ENCODE measurements at regions not wholly inside any gene's neighbourhood (a gene's known extent, or its start where the extent isn't known, plus 50 kb on each side); places are given as distances from the start of the nearest gene placed in this dataset.
"Not testable (repeated sequence)": the region's sequence is repeated elsewhere in the genome, so short reads cannot be mapped to it uniquely, and the experiment has no call there.

DNA sequence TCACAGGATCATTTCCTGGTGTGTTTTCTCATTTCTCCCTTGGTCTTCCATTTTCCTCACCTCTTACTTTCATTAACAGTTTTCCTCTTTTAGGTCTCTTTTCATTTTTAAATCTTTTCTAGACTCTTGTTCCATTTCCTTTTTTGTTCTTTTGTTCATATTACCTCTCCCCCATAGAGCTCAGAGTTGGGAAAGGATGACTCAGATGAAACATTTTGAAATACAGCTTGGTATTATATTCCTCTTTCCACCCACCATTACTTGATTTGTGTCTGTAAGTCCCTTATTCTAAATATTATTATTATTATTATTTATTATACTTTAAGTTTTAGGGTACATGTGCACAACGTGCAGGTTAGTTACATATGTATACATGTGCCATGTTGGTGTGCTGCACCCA lies 153.1 kb downstream of the VGLL3 start:
- Histone ChIP-seq H3K9ac (ENCODE audit: low read length) (no peak overlapping the region), H3K27ac (ENCODE audit: low read length) (no peak overlapping the region), H3F3A (ENCODE audit: insufficient read depth, low read length) (no peaks in the 10 kb centered on the region), H3K4me1 (ENCODE audit: low read length) (no peaks in the 10 kb centered on the region), H3K4me3 (ENCODE audit: low read length) (no peak overlapping the region), H3K79me2 (ENCODE audit: low read length) (no peaks in the 10 kb centered on the region), H3K4me2 (ENCODE audit: low read depth, low read length) (no peak overlapping the region), H3K9me2 (replicated peaks; ENCODE audit: insufficient read depth, low read length) (no peaks in the 10 kb centered on the region), H4K20me1 (ENCODE audit: insufficient read depth, low read length) (no peaks in the 10 kb centered on the region), H3K9me3 (replicated peaks; ENCODE audit: insufficient read depth, low read length) (no peaks in the 10 kb centered on the region), H3K36me3 (replicated peaks; ENCODE audit: insufficient read depth, low read length) (no peaks in the 10 kb centered on the region), H2AFZ (ENCODE audit: low read length) (no peak overlapping the region), H3K27me3 (replicated peaks; ENCODE audit: insufficient read depth, low read length) (no peaks in the 10 kb centered on the region)
- DNase-seq = no peak
- TF ChIP-seq, protein P1, sequence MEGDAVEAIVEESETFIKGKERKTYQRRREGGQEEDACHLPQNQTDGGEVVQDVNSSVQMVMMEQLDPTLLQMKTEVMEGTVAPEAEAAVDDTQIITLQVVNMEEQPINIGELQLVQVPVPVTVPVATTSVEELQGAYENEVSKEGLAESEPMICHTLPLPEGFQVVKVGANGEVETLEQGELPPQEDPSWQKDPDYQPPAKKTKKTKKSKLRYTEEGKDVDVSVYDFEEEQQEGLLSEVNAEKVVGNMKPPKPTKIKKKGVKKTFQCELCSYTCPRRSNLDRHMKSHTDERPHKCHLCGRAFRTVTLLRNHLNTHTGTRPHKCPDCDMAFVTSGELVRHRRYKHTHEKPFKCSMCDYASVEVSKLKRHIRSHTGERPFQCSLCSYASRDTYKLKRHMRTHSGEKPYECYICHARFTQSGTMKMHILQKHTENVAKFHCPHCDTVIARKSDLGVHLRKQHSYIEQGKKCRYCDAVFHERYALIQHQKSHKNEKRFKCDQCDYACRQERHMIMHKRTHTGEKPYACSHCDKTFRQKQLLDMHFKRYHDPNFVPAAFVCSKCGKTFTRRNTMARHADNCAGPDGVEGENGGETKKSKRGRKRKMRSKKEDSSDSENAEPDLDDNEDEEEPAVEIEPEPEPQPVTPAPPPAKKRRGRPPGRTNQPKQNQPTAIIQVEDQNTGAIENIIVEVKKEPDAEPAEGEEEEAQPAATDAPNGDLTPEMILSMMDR (IDR thresholded peaks at IDR 0.05; ENCODE audit: low read length) = no peak
- no peak for TF ChIP-seq EZH2 (optimal IDR thresholded peaks at IDR 0.05; ENCODE audit: low read depth, low read length)
- TF ChIP-seq EZH2phosphoT487 (IDR thresholded peaks at IDR 0.05; ENCODE audit: low read length) = no peak

GRCh38 chr3:86830566-86830965 lies 160.4 kb downstream of the VGLL3 start:
- H3K27ac ChIP-seq (ENCODE audit: low read length) = no peak overlapping the region
- no peaks in the 10 kb centered on the region for H3K79me2 ChIP-seq (ENCODE audit: low read length)
- H3K36me3 ChIP-seq (replicated peaks; ENCODE audit: insufficient read depth, low read length) = no peaks in the 10 kb centered on the region
- no peak overlapping the region for H3K4me2 ChIP-seq (ENCODE audit: low read depth, low read length)
- no peaks in the 10 kb centered on the region for H3K9me3 ChIP-seq (replicated peaks; ENCODE audit: insufficient read depth, low read length)
- H2AFZ ChIP-seq (ENCODE audit: low read length) = no peak overlapping the region
- H3K9me2 ChIP-seq (replicated peaks; ENCODE audit: insufficient read depth, low read length) = no peaks in the 10 kb centered on the region
- no peak overlapping the region for H3K9ac ChIP-seq (ENCODE audit: low read length)
- DNase-seq = no peak
- TF ChIP-seq EZH2 (optimal IDR thresholded peaks at IDR 0.05; ENCODE audit: low read depth, low read length) = no peak
- TF ChIP-seq, protein P1 (IDR thresholded peaks at IDR 0.05; ENCODE audit: low read length) = no peak
- no peak for TF ChIP-seq EZH2phosphoT487 (IDR thresholded peaks at IDR 0.05; ENCODE audit: low read length)
- no peaks in the 10 kb centered on the region for H4K20me1 ChIP-seq (ENCODE audit: insufficient read depth, low read length)
- no peaks in the 10 kb centered on the region for H3F3A ChIP-seq (ENCODE audit: insufficient read depth, low read length)
- no peaks in the 10 kb centered on the region for H3K27me3 ChIP-seq (replicated peaks; ENCODE audit: insufficient read depth, low read length)
- no peaks in the 10 kb centered on the region for H3K4me1 ChIP-seq (ENCODE audit: low read length)
- H3K4me3 ChIP-seq (ENCODE audit: low read length) = no peak overlapping the region

DNA sequence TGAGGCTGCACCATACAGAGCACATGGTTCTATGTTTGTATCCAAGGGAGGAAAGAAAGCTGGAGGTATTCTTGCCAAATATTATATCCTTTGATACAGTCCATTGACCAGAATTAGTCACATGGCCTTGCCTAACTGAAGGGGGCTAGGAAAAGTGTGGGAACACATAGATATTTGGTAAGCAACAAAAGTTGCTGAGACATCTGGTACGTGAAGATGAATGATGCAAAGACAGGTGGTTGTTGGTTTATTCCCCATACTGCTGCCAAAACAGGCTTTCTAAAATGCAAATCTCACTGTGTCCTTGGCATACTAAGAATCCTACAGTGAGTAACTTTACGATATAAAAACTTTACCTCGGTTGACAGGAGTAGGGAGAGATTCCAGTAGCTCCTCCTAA lies 162.2 kb downstream of the VGLL3 start:
- no peak overlapping the region for H3K27ac ChIP-seq (ENCODE audit: low read length)
- H4K20me1 ChIP-seq (ENCODE audit: insufficient read depth, low read length) = no peaks in the 10 kb centered on the region
- H3K9me2 ChIP-seq (replicated peaks; ENCODE audit: insufficient read depth, low read length) = no peaks in the 10 kb centered on the region
- H3K9ac ChIP-seq (ENCODE audit: low read length) = no peak overlapping the region
- H3K27me3 ChIP-seq (replicated peaks; ENCODE audit: insufficient read depth, low read length) = no peaks in the 10 kb centered on the region
- H3K36me3 ChIP-seq (replicated peaks; ENCODE audit: insufficient read depth, low read length) = no peaks in the 10 kb centered on the region
- TF ChIP-seq EZH2 (optimal IDR thresholded peaks at IDR 0.05; ENCODE audit: low read depth, low read length) (no peak), EZH2phosphoT487 (IDR thresholded peaks at IDR 0.05; ENCODE audit: low read length) (no peak)
- TF ChIP-seq, protein P1 (IDR thresholded peaks at IDR 0.05; ENCODE audit: low read length) = no peak
- no peak overlapping the region for H2AFZ ChIP-seq (ENCODE audit: low read length)
- DNase-seq = no peak
- H3F3A ChIP-seq (ENCODE audit: insufficient read depth, low read length) = no peaks in the 10 kb centered on the region
- no peak overlapping the region for H3K4me3 ChIP-seq (ENCODE audit: low read length)
- H3K79me2 ChIP-seq (ENCODE audit: low read length) = no peaks in the 10 kb centered on the region
- no peak overlapping the region for H3K4me2 ChIP-seq (ENCODE audit: low read depth, low read length)
- no peaks in the 10 kb centered on the region for H3K4me1 ChIP-seq (ENCODE audit: low read length)
- H3K9me3 ChIP-seq (replicated peaks; ENCODE audit: insufficient read depth, low read length) = no peaks in the 10 kb centered on the region

- not testable (repeated sequence) for H3K4me3 ChIP-seq (ENCODE audit: low read length); H3K27me3 ChIP-seq (replicated peaks; ENCODE audit: insufficient read depth, low read length); H3K9me3 ChIP-seq (replicated peaks; ENCODE audit: insufficient read depth, low read length); H4K20me1 ChIP-seq (ENCODE audit: insufficient read depth, low read length); H3F3A ChIP-seq (ENCODE audit: insufficient read depth, low read length); H3K79me2 ChIP-seq (ENCODE audit: low read length); H3K9me2 ChIP-seq (replicated peaks; ENCODE audit: insufficient read depth, low read length); H3K36me3 ChIP-seq (replicated peaks; ENCODE audit: insufficient read depth, low read length); H2AFZ ChIP-seq (ENCODE audit: low read length); DNase-seq; H3K27ac ChIP-seq (ENCODE audit: low read length); H3K4me2 ChIP-seq (ENCODE audit: low read depth, low read length); H3K9ac ChIP-seq (ENCODE audit: low read length); H3K4me1 ChIP-seq (ENCODE audit: low read length)
Observed at GRCh38 chr3:86827582-86827981, 163.4 kb downstream of the VGLL3 start.
